HCT116 (cell line): ENCODE measurements at regions not wholly inside any gene's neighbourhood (a gene's known extent, or its start where the extent isn't known, plus 50 kb on each side); places are given as distances from the start of the nearest gene placed in this dataset.

Experiments
- ATAC-seq: fragments of 200-7000 bp; cut with Tn5 transposase; 2 replicates; pipeline ENCODE4 v1.9.1; 2020; ENCODE audit warnings: mild to moderate bottlenecking, moderate library complexity
- BruUV-seq: library from RNA; stranded (reverse); fragments of 400-500 nt; replicated peaks from 2 replicates; lab custom pipeline; 2021; lab: Mats Ljungman, UMichigan
- CTCF ChIA-PET: fragments of 300-600 bp; sonication (Branson Sonifier 250); formaldehyde crosslinking; loops from one replicate; lab custom pipeline; 2021; ENCODE audit warnings: antibody characterized with exemption; lab: Charles Lee
- POLR2A ChIA-PET: fragments of 300-600, 350-600 bp; sonication (Branson Sonifier 250); formaldehyde crosslinking; loops from one replicate; lab custom pipeline; 2021; ENCODE audit warnings: antibody characterized with exemption; lab: Charles Lee
- RAD21 ChIA-PET, 2 experiments: fragments of 300-600 bp; sonication (Branson Sonifier 250); formaldehyde crosslinking; loops; one replicate each; lab custom pipeline; 2023; ENCODE audit warnings: low total read pairs in 2 of 2; ENCODE audit not compliant: uncharacterized antibody in 2 of 2, unreplicated experiment in 2 of 2, low non-redundant PET in 1 of 2; lab: Charles Lee
- DNase-seq: peaks from one replicate; pipeline ENCODE4 v3.0.0-alpha.2; 2010; ENCODE audit warnings: low read depth, low spot score
- H2AFZ ChIP-seq: fragments of 200-600 bp; shearing (Covaris generic), sonication (generic); 2 replicates; pipeline ENCODE4 v1.6.1; 2017; ENCODE audit warnings: low read depth, mixed run types, mixed read lengths, antibody characterized with exemption, low read length; ENCODE audit not compliant: poor library complexity, severe bottlenecking
- H3K27ac ChIP-seq: 2 replicates; pipeline ENCODE4 v1.5.1; 2012; ENCODE audit warnings: low read depth, low read length
- H3K27me3 ChIP-seq: fragments of 200-600 bp; sonication (generic); 2 replicates; pipeline ENCODE4 v1.6.1; 2016; ENCODE audit warnings: mixed run types, low read length, mixed read lengths; ENCODE audit not compliant: insufficient read depth
- H3K36me3 ChIP-seq, 2 experiments: fragments of 200-500 bp in 1 of 2; fragments of 200-600 bp in 1 of 2; sonication (Bioruptor generic) in 1 of 2; sonication (generic) in 1 of 2; 2 replicates each; pipeline versions ENCODE4 v1.5.1 to v1.6.1; 2014 to 2016; ENCODE audit warnings: low read length in 2 of 2, inconsistent platforms in 1 of 2, mixed read lengths in 1 of 2, mixed run types in 1 of 2; ENCODE audit not compliant: insufficient read depth in 2 of 2, control insufficient read depth in 1 of 2
- H3K4me1 ChIP-seq, 2 experiments: fragments of 200-600 bp in 1 of 2; sonication (generic) in 1 of 2; 2 replicates each; pipeline versions ENCODE4 v1.5.1 to v1.6.1; 2012 to 2017; ENCODE audit warnings: low read length in 2 of 2, inconsistent platforms in 1 of 2, mild to moderate bottlenecking in 1 of 2, mixed read lengths in 1 of 2, mixed run types in 1 of 2, moderate library complexity in 1 of 2; ENCODE audit not compliant: insufficient read depth in 2 of 2, control insufficient read depth in 1 of 2
- H3K4me2 ChIP-seq: fragments of 200-600 bp; sonication (generic); 2 replicates; pipeline ENCODE4 v1.6.1; 2017; ENCODE audit warnings: mixed run types, low read length, mixed read lengths
- H3K4me3 ChIP-seq, 2 experiments: fragments of 200-600 bp in 1 of 2; sonication (generic) in 1 of 2; replicated peaks in 1 of 2; 2 replicates each; pipeline ENCODE4 v1.5.1; 2011 to 2016; ENCODE audit warnings: low read length in 2 of 2, control low read depth in 1 of 2, low read depth in 1 of 2, mild to moderate bottlenecking in 1 of 2, mixed read lengths in 1 of 2, mixed run types in 1 of 2
- H3K79me2 ChIP-seq: fragments of 200-600 bp; sonication (generic); 2 replicates; pipeline ENCODE4 v1.6.1; 2017; ENCODE audit warnings: mild to moderate bottlenecking, mixed run types, low read length, moderate library complexity, mixed read lengths; ENCODE audit not compliant: insufficient read depth
- H3K9ac ChIP-seq: fragments of 200-600 bp; sonication (generic); 2 replicates; pipeline ENCODE4 v1.6.1; 2016; ENCODE audit warnings: low read length, mixed read lengths
- H3K9me2 ChIP-seq: fragments of 200-600 bp; sonication (generic), shearing (Covaris generic); 2 replicates; pipeline ENCODE4 v1.6.1; 2017; ENCODE audit warnings: mixed run types, mild to moderate bottlenecking, moderate library complexity; ENCODE audit not compliant: insufficient read depth
- H3K9me3 ChIP-seq, 2 experiments: fragments of 200-500 bp in 1 of 2; fragments of 200-600 bp in 1 of 2; sonication (Bioruptor generic) in 1 of 2; sonication (generic) in 1 of 2; 2 replicates each; pipeline ENCODE4 v1.6.1; 2014 to 2017; ENCODE audit warnings: low read length in 2 of 2, mixed read lengths in 2 of 2, inconsistent platforms in 1 of 2, low read depth in 1 of 2, mild to moderate bottlenecking in 1 of 2, mixed run types in 1 of 2, moderate library complexity in 1 of 2; ENCODE audit not compliant: control insufficient read depth in 1 of 2, insufficient read depth in 1 of 2
- H4K20me1 ChIP-seq: fragments of 200-600 bp; sonication (generic), shearing (Covaris generic); 2 replicates; pipeline ENCODE4 v1.6.1; 2017; ENCODE audit warnings: mixed run types, mild to moderate bottlenecking, moderate library complexity; ENCODE audit not compliant: insufficient read depth
- CBX3 ChIP-seq: IDR thresholded peaks from 2 replicates; pipeline ENCODE4 v1.6.1; 2012; ENCODE audit warnings: low read depth
- CEBPB ChIP-seq: IDR thresholded peaks from 2 replicates; pipeline ENCODE4 v1.6.1; 2012; ENCODE audit warnings: low read depth
- CTCF ChIP-seq, 3 experiments: fragments of 200-600 bp in 1 of 3; sonication (generic) in 1 of 3; IDR thresholded peaks in 2 of 3; conservative IDR thresholded peaks in 1 of 3; 2 replicates each; pipeline ENCODE4 v1.5.1; 2012 to 2017; ENCODE audit warnings: low read depth in 2 of 3, low read length in 2 of 3, antibody characterized with exemption in 1 of 3, borderline replicate concordance in 1 of 3, control low read depth in 1 of 3, mild to moderate bottlenecking in 1 of 3, mixed read lengths in 1 of 3, mixed run types in 1 of 3, moderate library complexity in 1 of 3; ENCODE audit not compliant: insufficient read depth in 1 of 3
- REST ChIP-seq: IDR thresholded peaks from 2 replicates; pipeline ENCODE4 v1.6.1; 2012; ENCODE audit warnings: low read depth
- SIN3A ChIP-seq: IDR thresholded peaks from 2 replicates; pipeline ENCODE4 v1.6.1; 2012; ENCODE audit warnings: low read depth
- SRF ChIP-seq: IDR thresholded peaks from 2 replicates; pipeline ENCODE4 v1.6.1; 2012; ENCODE audit warnings: low read depth
- ZFX ChIP-seq: fragments of 450-650 bp; IDR thresholded peaks from 2 replicates; pipeline ENCODE4 v1.6.1; 2017
- ZNF274 ChIP-seq: fragments of 200-500 bp; sonication (Bioruptor generic); IDR thresholded peaks from 2 replicates; pipeline ENCODE4 v1.6.1; 2014; ENCODE audit warnings: mild to moderate bottlenecking, low read depth, low read length, inconsistent platforms
- intact Hi-C: fragments of 100-400 bp; cut with micrococcal nuclease; formaldehyde crosslinking; loops from 2 replicates; pipeline ENCODE4 v1.10.0; 2022

GRCh38 chr11:45062115-45062514 lies 84.3 kb upstream of the PRDM11 start:
- Histone ChIP-seq H3K9me3 (0 out of 4 replicates have a peak, but pooled peaks cover 0 to 3% of the 10 kb centered on the region in 2 experiments), H3K4me2 (no peak overlapping the region), H4K20me1 (no peaks in the 10 kb centered on the region), H3K36me3 (no peaks in the 10 kb centered on the region)
- POLR2A ChIA-PET, result no interaction called here
- intact Hi-C loops, result no loop called here
- TF ChIP-seq SRF (no peak), REST (no peak), ZFX (no peak), CEBPB (no peak), ZNF274 (no peak), SIN3A (no peak), CTCF (IDR thresholded peaks at IDR 0.05 in 2 of 3, conservative IDR thresholded peaks at IDR 0.05 in 1 of 3; ENCODE audit: borderline replicate concordance in 1 of 3, insufficient read depth in 1 of 3, low read depth in 2 of 3, low read length in 2 of 3) (no peak), CBX3 (no peak)
- TF ChIP-seq, all 23 proteins: peak for 0
- Histone ChIP-seq H3K27me3 (no peaks in the 10 kb centered on the region), H3K9me2 (no peaks in the 10 kb centered on the region), H2AFZ (no peak overlapping the region), H3K4me3 (no peak overlapping the region), H3K27ac (no peak overlapping the region), H3K4me1 (no peaks in the 10 kb centered on the region; a peak in 1 of 4 replicates), H3K79me2 (no peaks in the 10 kb centered on the region), H3K9ac (no peak overlapping the region)
- ChIA-PET RAD21 (no interaction called here), CTCF (no interaction called here)
- DNase-seq, result no peak
- no peak for ATAC-seq
- BruUV-seq, result no TSS peak
